GM19467 (cell line): ENCODE measurements at regions not wholly inside any gene's neighbourhood (a gene's known extent, or its start where the extent isn't known, plus 50 kb on each side); places are given as distances from the start of the nearest gene placed in this dataset.

Experiments
- ATAC-seq: cut with Tn5 transposase; IDR thresholded peaks from one replicate; pipeline ENCODE4 v1.9.1; 2021; ENCODE audit warnings: mild to moderate bottlenecking, moderate library complexity; ENCODE audit not compliant: unreplicated experiment

DNA sequence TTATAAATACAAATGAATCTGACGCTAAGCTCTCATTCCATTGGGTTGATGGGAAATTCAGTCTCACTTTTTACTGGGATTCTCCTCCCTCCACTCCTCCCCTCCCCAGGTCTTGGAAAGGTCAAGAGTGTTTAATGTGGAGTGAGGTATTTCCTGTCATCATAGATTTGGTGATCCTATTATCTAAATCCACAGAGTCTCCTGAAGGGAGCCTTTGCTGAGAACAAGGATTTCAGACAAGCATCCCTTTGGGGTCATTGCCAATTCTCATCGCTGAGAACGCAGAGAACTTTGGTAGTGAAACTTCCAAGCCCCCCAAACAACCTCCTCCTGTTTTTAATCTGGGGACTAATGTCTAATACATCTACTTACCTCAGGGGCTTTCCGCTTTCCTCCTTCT is 297.9 kb downstream of the OTOL1 start:
- ATAC-seq, result no peak

DNA sequence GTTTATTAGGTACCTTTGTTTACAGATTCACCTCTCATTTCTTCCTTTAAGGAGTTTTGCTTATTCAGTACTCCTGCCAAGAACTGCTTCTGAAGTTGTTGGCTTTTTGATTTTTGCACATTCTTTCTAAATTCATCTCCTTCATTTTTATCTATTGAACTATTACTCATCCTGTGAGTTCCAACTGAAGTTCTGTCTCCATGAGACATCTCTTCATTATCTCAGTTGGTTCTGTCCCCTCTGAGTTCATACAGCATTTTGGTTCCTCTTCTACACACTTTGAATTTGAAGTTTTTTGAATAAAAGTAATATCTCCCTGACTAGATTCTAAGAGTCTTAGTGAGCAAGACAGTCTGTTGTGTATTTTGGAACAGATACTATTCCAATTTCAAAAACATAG is 299.7 kb downstream of the OTOL1 start:
- no peak for ATAC-seq

DNA sequence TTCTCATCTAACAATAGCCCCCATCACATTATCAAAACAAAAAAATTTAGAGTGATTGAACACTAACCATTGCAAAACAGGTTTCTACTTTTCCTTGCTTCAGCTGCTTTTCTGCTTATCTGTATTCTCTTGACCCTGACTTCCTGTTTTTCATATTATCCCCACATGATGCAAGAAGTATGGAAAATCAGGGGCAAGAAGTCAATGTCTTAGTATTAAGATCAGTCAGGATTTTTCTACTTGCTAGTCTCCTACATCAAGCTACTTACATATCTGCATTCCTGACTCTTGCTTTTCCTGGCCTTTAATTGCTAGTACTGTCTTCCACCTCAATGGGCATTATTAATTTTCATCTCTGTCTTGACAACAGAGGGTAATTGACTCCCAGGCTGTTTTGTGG is 300.2 kb downstream of the OTOL1 start:
- ATAC-seq, result no peak

DNA sequence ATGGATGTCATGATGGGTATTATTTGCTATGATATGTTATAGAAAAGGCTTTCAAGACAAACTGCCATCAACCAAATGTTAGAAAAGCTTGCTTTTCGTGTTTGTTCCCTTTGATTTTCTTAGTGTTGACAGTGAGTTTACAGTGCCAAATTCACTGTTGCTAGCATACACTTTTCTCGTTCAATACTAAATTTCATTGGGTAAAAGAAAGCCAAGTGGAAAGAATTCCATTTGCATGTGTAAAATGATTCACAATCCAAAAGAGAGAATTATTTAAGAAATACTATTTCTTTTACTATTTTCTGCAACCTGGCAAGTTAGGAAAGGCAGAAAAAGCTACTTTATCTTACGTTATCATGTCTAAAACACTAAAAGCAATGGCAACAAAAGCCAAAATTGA is 301.4 kb downstream of the OTOL1 start:
- no peak for ATAC-seq

DNA sequence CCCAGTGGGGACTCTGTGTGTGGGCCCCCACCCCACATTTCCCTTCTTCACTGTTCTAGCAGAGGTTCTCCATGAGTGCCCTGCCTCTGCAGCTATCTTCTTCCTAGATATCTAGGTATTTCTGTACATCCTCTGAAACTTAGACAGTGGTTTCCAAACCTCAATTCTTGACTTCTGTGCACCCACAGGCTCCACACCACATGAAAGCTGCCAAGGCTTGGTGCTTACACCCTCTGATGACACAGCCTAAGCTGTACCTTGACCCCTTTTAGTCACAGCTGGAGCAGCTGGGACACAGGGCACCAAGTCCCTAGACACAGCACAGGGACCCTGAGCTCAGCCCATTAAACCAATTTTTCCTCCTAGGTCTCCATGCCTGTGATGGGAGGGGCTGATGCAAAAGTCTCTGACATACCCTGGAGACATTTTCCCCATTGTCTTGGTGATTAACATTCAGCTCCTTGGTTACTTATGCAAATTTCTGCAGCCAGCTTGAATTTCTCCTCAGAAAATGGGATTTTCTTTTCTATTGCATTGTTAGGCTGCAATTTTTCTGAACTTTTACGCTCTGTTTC is 304.5 kb downstream of the OTOL1 start:
- ATAC-seq, result no peak

DNA sequence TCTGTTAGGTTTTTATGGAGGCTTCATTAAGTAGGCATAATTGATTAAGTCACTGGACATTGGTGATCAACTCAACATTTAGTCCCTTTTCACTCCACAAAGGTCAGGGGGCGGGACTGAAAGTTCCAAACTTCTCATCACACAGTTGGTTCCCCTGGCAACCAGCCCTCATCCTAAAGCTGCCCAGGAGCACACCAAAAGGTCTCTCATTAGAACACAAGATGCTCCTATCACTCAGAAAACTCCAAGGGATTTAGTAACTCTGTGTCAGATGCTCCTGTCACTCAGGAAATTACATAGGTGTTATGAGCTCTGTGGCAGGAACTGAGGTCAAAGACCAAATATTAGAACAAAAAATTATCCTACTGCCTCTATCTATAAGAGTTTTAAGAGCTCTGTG is 321.5 kb downstream of the OTOL1 start:
- no peak for ATAC-seq

DNA sequence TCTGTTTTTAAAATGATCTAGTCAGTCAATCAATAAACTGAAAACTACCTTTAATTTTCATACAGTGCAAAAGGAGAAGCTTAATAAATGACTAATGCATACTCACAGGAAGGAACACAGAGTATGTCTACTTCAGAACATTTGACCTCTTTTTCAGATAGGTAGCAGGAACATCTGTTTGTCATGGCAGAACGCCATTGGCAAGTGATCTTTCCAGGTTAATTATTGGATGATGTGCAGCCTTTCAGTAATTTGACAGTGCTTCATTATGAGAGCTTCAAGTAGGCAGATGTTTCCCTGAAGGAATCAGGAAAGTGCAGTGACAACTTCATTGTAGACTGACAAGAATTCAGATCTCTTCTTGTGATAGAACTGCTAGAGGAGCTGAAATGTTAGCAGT is 325.0 kb downstream of the OTOL1 start:
- peak; percentile 68 for ATAC-seq

DNA sequence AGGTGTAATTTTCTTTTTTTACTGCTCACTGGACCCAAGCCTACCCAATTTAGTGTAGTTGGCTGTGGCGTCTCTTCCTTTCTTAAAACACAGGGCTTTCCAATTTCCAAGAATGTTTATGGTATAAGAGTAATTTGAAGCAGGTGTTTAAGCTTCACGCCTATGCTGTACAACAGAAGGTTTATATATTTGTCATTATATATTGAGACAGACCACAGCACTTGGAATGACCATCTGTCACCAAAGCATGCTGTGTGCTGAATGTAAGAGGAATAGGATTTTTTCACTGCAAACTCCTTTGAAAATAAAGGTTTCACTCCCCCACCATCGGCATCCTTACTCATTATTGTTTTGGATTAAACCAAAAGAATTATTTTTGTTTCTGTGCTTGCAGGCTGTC is 325.7 kb downstream of the OTOL1 start:
- ATAC-seq, result no peak

DNA sequence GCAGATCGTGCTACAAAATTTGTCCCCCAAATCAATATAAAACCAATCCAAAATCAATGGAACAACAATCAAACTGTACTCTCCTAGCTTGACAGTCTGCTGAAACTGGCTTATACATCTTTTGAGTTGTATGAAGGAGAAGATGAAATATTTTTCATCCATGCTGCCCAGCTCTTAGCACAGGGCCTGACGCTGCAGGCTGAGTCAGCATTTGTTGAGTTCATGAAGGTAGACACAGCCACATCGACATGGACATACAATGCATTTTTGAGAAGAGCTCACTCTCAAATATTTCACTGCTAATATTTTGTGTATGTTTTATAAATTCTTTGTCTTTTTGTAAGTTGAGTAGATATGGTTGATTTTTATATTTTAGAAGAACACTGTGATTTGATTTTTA is 327.3 kb downstream of the OTOL1 start:
- no peak for ATAC-seq

DNA sequence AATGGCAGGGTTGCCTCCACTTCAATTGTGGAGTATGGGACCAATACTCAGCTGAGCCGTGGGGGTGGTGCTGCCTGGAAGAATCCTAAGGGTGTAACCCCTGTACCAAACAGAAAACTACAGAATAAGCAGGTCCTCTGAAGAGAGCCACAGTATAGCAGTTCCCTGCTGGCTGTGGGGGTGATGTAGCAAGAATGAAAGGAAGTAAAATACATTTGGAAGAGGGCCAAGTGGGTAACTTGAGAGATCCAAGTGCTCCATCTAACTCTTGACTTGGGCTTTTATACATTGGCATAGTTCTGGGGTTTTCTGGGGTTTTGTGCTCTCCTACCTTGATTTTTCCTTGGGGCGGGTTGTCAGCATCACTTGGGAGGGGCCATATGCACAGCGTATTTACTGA is 341.4 kb downstream of the OTOL1 start:
- ATAC-seq, result no peak

DNA sequence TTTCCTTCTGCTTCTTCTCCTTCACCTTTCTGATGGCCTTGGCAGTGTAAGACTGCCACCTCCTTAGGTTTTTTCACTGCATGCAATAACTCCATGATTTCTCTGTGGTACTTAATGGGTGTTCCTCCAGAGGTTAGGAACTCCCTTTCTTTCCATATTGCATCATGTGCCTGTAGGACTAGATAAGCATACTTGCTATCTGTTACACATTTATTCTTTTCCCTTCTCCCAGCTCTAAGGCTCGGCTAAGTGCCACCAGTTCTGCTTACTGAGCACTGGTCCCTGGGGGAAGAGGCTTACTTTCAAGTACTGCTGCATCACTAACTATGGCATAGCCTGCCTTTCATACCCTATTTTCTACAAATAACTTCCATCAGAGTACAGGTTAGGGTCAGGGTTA is 351.8 kb downstream of the OTOL1 start:
- no peak for ATAC-seq

DNA sequence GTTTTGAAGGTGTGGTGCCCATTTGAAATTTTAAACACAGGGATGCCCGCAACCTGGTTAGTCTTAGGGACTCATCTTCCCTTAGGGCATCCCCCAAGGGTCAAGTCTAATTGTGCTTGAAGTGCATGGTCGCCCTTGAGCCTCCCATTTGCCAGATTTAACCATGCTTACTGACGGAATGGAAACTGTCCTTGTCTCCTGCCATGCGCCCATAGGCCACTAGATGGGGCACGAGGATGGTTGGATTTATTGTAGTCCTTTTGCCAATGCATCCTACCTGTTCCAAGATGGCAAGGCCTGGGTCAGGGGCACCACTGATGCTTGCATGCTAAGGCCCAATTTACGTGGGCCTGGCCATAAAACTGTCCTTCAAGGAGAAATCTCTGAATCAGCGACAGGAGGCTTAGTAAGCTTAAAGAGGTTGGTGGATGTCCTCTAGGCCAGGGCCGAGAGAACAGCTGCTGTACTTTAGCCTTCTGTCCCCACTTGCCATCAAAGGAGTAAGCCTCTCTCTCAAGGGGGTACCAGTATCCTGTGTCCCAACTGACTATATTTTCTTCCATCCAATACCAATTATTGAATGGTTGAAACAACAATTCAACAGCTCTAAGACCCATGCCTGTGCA is 355.4 kb downstream of the OTOL1 start:
- peak; percentile 66 for ATAC-seq

DNA sequence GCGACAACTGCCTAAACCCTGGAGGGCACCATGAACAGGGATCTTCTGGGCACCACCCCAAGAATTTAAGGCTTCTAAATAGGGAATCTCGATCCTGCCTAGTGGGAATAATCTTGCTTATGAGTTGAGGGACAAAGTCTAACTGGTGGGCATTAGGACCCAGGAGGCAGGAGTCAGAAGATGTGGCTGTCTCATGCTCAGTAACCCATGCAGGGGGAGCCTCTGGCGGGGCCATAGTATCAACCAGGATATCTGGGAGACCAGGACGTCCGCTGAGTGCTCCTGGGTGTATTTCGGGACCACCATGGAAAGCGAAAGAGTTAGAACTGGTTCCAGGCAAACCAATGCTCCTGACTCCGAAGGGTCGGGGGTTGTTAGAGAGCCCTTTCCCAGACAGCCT is 356.1 kb downstream of the OTOL1 start:
- ATAC-seq, result no peak

DNA sequence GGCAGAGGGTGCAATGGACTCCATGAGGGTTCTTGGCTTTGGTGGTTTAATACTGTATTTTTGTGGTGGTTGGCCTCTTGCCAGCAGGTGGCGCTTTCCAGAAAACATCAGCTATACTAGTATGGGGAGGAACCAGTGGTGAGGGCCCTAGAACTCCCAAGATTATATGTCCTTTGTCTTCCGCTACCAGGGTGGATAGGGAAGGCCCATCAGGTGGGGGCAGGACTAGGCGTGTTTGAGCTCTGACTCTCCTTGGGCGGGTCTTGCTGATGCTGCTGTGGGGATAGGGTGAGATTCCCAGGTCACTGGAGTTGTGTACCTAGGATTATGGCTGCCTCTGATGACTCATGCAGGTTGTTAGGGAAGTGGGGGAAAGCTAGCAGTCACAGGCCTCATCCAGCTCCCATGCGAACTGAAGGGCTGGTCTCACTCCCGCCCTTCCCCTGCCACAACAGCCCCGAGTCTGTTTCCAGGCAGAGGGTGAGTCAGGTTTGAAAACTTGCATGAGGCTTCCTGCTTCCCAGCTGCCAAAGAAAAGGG is 357.7 kb downstream of the OTOL1 start:
- peak; percentile 68 for ATAC-seq

DNA sequence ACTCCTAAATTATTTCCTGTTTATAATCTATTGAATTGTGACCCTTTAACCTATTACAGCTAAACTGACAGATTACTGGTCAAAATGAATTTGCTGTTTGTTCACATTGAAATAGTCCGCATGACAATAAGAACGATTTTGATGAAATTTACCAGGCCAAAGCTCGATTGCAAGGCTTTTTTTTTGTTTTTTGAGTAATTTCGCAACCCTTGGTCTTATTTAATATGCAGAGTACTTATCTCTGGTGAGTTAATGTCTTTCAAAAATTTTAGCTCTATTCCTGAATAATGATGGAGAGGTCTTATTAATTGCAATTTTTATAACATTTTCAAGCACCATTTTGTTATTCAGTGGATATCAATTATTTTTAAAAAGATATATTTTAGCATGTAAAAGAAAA is 362.4 kb downstream of the OTOL1 start:
- ATAC-seq, result no peak

DNA sequence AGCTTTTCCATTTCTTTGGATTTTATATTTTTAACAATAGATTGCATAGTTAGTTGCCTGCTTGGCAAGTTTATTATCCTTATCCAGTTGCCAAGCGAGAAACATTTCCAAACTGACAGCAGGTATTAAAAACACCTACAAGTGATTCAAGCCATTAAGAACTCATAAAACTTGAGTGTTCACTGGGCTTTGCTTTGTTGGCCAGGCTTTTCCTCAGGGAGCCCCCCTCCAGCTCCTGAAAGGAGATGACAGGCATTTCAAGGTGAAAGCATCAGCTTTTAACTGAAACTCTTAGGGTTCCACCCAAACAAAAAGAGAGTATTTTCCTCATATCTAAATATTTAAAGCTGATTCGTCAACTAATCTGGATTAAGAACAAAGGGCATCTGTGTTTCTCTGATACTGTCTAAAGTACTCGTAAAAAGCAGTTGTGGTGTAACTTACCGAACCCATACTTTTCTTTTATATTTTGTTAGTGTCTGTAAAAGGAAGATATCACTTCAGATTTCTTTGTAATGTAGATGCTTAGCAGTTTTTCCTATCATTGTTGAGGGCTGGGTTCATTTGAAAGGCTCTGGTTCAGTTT is 363.4 kb downstream of the OTOL1 start:
- no peak for ATAC-seq

DNA sequence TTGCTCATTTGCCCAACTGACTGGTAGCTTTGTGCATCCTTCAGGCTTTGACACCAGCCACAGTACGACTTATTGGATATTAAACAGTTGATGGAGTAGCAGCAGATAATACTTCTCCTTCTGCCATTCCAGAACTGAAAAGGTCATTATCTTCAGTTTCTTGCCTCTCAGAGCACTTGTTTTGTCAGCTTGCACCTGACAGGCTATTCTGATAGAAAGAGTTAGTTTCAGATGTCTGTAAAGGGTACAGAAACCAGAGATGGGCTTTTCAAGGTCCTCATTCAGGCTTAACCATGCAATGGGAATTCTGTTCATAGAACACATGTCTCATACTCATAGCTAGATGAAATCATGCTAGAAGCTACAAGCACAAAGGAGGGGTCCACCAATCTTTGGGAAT is 367.2 kb downstream of the OTOL1 start:
- no peak for ATAC-seq

DNA sequence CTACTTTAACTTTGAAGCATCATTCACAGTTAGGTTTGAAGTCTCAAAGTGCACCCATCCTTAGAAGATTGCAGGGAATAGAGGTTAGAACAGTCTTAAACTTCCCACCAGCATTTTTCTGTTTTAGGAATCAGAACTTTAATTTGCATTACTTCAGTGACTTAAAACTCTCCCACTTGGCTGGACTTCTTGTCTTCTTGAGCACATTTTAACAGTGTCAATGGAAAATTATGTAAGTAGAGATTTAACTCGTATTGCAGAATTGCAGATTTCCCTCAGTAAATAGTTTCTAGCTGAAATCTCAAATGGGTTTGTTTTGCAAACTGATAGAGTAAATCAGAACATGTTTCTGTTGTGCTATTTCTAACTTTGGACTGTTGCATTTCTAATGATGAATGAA is 369.6 kb downstream of the OTOL1 start:
- ATAC-seq, result no peak

DNA sequence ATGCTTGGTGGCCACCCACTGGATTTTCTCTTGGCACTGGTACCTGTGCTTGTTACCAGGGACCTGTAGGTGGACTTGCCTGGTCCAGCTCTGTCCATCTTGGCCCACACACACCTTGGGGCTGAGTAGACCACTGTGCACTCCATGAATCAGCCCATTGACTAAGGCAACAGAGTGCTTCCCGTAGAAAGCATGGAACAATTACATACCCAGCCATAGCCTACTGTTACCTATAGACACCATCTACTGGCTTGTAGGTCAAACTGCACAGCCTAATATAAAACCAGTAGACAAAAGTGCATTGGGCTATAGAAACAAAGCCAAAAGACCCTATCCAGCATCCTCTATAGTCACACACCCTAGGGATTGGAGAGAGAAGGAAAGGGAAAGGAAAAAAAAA is 378.9 kb downstream of the OTOL1 start:
- no peak for ATAC-seq

DNA sequence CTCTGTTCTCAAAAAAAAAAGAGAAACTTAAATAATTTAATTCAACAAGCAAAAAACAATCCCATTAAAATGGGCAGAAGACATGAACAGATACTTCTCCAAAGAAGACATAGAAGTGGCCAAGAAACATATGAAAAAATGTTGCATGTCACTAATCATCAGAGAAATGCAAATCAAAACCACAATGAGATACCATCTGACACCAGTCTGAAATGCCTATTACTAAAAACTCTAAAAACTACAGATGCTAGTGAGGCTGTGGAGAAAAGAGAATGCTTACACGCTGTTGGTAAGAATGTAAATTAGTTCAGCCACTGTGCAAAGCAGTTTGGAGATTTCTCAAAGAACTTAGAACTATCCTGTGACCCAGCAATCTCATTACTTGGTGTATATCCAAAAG is 382.9 kb downstream of the OTOL1 start:
- no peak for ATAC-seq

DNA sequence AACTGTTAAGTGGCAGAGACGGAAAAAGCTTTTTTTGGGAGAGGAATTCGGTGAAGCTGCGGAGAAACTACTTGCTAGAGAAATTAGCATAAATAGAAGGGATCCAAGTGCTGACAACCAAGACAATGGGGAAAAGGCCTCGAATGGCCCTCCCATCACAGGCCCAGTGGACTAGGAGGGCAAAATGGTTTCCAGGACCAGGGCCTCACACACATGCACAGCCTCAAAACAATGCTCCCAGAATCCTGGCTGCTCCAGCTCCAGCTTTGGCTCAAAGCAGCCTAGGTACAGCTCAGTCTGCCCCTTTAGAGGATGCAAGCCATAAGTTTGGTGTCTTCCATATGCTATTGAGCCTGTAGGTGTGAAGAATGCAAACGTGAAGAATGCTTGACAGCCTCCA is 388.2 kb downstream of the OTOL1 start:
- ATAC-seq, result no peak

DNA sequence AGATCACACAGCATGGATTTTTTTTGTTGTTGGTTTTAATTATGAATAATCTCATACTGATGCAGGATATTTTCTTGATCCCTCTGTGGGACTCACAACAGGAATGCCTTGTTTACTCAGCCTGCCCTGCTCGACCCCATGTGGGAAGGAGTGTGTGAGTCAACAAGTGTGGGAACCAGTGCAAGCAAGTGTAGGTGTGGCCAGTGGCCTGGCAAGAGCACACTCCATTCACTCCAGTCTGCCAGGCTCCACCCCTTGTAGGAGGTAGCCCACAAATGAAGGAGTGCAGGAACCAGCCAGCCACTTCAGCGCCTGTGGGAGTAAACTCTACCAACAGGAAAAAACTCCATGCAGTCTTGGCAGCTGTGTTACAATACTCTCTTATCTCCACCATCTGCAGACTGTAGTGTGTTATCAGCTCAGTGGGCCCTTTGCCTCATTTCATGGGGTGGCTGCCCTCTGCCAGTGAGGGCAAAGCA is 393.6 kb downstream of the OTOL1 start:
- ATAC-seq, result no peak

DNA sequence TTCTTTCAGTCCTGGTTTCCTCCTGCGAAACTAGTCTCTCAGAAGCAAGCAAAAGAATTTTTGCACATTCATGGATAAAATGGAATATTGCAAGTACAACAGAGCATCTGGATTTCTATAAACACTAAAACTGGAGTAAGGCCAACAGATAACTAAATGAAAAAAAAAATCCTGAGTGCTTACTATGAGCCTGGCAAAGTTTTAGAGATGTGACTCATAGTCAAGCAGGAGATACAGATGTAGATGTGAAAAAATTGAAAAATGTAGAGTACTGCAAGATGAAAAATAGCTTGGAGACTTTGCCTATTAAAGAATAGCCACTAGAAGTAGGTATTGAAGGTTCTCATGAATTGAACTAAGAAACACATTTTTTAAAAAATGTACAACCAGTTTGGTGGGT is 397.4 kb downstream of the OTOL1 start:
- ATAC-seq, result no peak
